Chondrocyte (in vitro differentiated cells): ENCODE measurements at regions not wholly inside any gene's neighbourhood (a gene's known extent, or its start where the extent isn't known, plus 50 kb on each side); places are given as distances from the start of the nearest gene placed in this dataset.

Source experiments
- DNase-seq: peaks from one replicate; pipeline ENCODE4 v3.0.0; 2021; ENCODE audit warnings: mixed read lengths, low spot score
- H3K27ac Mint-ChIP-seq: one replicate; pipeline ENCODE4 v1.8.0; 2021; ENCODE audit warnings: mild to moderate bottlenecking, moderate library complexity, mixed read lengths; ENCODE audit not compliant: unreplicated experiment
- H3K27me3 Mint-ChIP-seq: 2 replicates; pipeline ENCODE4 v1.8.0; 2021; ENCODE audit warnings: low read depth, mixed read lengths
- H3K36me3 Mint-ChIP-seq: 2 replicates; pipeline ENCODE4 v1.8.0; 2021; ENCODE audit warnings: low read depth, mixed read lengths
- H3K4me1 Mint-ChIP-seq: 2 replicates; pipeline ENCODE4 v1.8.0; 2021; ENCODE audit warnings: low read depth, mild to moderate bottlenecking, mixed read lengths
- H3K4me3 Mint-ChIP-seq: one replicate; pipeline ENCODE4 v1.8.0; 2021; ENCODE audit warnings: mild to moderate bottlenecking, moderate library complexity, mixed read lengths; ENCODE audit not compliant: unreplicated experiment
- H3K9me3 Mint-ChIP-seq: 2 replicates; pipeline ENCODE4 v1.8.0; 2021; ENCODE audit warnings: low read depth, mixed read lengths
- TF ChIP-seq, protein P1 (sequence below): fragments of 200-600 bp; sonication (generic); IDR thresholded peaks from 2 replicates; pipeline ENCODE4 v1.5.0; 2021; ENCODE audit warnings: antibody characterized with exemption, mild to moderate bottlenecking, moderate library complexity

DNA sequence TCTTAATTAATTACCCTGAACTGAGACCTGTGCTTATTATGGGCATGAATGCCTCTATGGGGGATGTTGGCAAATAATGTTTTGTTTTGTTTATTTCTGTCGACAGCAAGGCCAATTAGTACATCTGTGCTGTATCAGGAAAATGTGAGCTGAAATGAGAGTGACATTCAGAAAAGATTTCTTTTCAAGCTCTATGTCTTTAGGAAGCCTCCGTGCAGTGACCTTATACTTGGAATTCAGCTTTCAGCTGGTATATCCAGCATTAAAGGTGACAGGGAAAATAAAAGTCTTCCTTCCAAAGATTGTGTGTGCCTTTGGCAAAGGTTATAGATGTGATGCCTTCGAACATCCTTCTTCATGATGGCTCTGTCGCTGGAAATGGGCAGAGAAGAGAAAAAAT, 1061.1 kb downstream of the SORCS3 start:
- no peaks in the 10 kb centered on the region for H3K36me3 Mint-ChIP-seq
- TF ChIP-seq, protein P1, sequence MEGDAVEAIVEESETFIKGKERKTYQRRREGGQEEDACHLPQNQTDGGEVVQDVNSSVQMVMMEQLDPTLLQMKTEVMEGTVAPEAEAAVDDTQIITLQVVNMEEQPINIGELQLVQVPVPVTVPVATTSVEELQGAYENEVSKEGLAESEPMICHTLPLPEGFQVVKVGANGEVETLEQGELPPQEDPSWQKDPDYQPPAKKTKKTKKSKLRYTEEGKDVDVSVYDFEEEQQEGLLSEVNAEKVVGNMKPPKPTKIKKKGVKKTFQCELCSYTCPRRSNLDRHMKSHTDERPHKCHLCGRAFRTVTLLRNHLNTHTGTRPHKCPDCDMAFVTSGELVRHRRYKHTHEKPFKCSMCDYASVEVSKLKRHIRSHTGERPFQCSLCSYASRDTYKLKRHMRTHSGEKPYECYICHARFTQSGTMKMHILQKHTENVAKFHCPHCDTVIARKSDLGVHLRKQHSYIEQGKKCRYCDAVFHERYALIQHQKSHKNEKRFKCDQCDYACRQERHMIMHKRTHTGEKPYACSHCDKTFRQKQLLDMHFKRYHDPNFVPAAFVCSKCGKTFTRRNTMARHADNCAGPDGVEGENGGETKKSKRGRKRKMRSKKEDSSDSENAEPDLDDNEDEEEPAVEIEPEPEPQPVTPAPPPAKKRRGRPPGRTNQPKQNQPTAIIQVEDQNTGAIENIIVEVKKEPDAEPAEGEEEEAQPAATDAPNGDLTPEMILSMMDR, result no peak
- H3K4me3 Mint-ChIP-seq, result no peak overlapping the region

DNA sequence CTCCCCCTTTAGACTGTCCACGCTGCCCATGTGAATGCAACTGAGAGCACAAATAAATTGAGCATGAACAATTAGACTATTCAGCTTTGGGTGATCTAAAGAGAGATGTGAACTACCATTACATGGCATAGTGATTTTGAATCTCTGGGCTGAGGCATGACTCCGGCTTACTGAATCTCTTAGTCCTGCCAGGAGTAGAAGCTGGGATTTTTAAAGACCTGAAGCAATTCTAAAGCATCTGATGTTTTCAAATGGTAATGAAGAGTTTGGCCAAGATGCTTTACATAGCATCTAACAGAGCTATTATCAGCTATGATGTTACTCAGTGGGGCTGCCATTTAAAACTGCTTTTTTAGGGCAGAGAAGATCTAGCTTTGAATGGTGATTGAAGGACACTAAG, 1059.1 kb downstream of the SORCS3 start:
- no peak overlapping the region for H3K4me3 Mint-ChIP-seq
- no peaks in the 10 kb centered on the region for H3K4me1 Mint-ChIP-seq
- no peak for DNase-seq
- TF ChIP-seq, protein P1, result no peak
- H3K36me3 Mint-ChIP-seq, result no peaks in the 10 kb centered on the region
- no peak overlapping the region for H3K27ac Mint-ChIP-seq
- H3K9me3 Mint-ChIP-seq, result no peaks in the 10 kb centered on the region
- no peaks in the 10 kb centered on the region for H3K27me3 Mint-ChIP-seq

More for the DNA sequence above, 1061.1 kb downstream of the SORCS3 start:
- DNase-seq, result no peak
- H3K4me1 Mint-ChIP-seq, result no peaks in the 10 kb centered on the region
- no peaks in the 10 kb centered on the region for H3K27me3 Mint-ChIP-seq
- no peak overlapping the region for H3K27ac Mint-ChIP-seq
- peaks cover 6% of the 10 kb centered on the region for H3K9me3 Mint-ChIP-seq

DNA sequence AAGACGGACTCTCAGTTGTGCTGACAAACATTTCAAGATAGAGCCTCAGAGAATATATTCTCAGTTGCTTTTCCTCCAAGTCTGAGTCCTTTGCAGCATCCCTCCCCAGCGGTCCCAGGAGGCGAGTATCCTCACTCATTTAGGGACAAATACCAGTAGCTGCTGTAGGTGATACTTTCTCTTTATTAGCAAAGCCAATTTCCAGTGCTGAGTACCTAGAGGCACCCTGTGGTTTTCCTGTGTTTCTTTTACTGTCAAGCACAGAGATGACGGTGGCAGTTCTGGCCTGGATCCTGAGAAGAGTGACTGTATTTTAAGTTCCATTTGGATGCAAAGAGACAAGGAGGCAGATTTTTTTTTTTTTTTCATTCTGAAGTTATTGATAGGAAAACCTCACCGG, 1058.4 kb downstream of the SORCS3 start:
- no peak overlapping the region for H3K27ac Mint-ChIP-seq

DNA sequence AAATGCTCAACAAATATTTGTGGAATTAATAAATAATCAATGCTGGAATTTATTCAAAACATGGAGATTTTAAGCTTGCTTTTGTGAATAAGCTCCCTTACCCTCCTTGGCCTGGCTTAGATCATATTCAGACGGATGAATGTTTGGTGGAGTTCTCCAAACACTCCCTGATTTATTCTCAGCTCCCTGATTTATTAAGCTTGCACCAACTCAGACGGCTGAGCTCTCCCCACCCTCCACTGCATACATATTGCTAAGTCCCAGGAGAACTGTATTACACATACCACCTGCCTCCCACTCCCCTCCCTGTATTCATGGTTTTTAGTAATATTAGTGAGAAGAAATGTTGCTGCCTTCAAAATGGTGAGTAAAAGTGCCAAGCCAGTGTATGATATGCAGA, 1057.5 kb downstream of the SORCS3 start:
- H3K4me1 Mint-ChIP-seq, result no peaks in the 10 kb centered on the region
- H3K27me3 Mint-ChIP-seq, result peaks cover 2% of the 10 kb centered on the region
- no peak overlapping the region for H3K4me3 Mint-ChIP-seq
- H3K36me3 Mint-ChIP-seq, result no peaks in the 10 kb centered on the region
- TF ChIP-seq, protein P1, result no peak
- DNase-seq, result no peak
- no peaks in the 10 kb centered on the region for H3K9me3 Mint-ChIP-seq
- H3K27ac Mint-ChIP-seq, result no peak overlapping the region

More for the DNA sequence above, 1058.4 kb downstream of the SORCS3 start:
- H3K4me1 Mint-ChIP-seq, result no peaks in the 10 kb centered on the region
- no peak overlapping the region for H3K4me3 Mint-ChIP-seq
- no peak for DNase-seq
- H3K9me3 Mint-ChIP-seq, result no peaks in the 10 kb centered on the region
- peaks cover 2% of the 10 kb centered on the region for H3K27me3 Mint-ChIP-seq
- no peaks in the 10 kb centered on the region for H3K36me3 Mint-ChIP-seq
- TF ChIP-seq, protein P1, result no peak

DNA sequence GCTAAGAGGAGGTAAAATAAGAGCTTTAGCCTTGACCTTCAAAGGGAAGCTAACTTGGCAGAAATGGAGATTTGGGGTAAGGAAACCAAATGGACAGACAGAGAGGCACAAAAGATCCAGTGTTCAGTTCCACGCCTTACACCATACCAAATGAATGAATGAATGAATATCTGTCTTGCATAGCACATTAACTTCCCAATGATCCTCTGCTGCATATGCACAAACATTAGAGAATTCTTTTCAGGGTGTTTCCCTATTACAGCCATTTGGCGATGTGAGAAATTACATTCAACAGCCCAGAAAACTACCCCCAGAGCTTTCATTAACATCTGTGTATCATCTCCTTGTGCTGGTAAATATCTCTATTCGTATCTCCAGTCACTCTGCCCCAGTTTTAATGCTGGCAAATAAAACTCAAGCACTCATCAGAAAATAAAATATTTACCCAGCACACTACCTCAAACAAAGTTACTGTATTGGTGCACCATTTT, 1056.2 kb downstream of the SORCS3 start:
- peaks cover 2% of the 10 kb centered on the region for H3K27me3 Mint-ChIP-seq
- TF ChIP-seq, protein P1, result no peak
- H3K36me3 Mint-ChIP-seq, result no peaks in the 10 kb centered on the region
- no peaks in the 10 kb centered on the region for H3K9me3 Mint-ChIP-seq
- H3K4me3 Mint-ChIP-seq, result no peak overlapping the region
- DNase-seq, result no peak
- no peaks in the 10 kb centered on the region for H3K4me1 Mint-ChIP-seq
- H3K27ac Mint-ChIP-seq, result no peak overlapping the region
